Endothelial cell of umbilical vein (primary cell): ENCODE measurements at regions not wholly inside any gene's neighbourhood (a gene's known extent, or its start where the extent isn't known, plus 50 kb on each side); places are given as distances from the start of the nearest gene placed in this dataset.

Experiments used
- BruUV-seq: library from RNA; stranded (reverse); fragments of 400-500 nt; replicated peaks from 2 replicates; lab custom pipeline; 2021; lab: Mats Ljungman, UMichigan
- CTCF ChIA-PET: fragments of 300-600, 350-600 bp; sonication (Branson Sonifier 250); formaldehyde crosslinking; loops from one replicate; lab custom pipeline; 2021; ENCODE audit warnings: antibody characterized with exemption, inconsistent platforms; lab: Charles Lee
- POLR2A ChIA-PET: fragments of 300-600, 350-600 bp; sonication (Branson Sonifier 250); formaldehyde crosslinking; loops from one replicate; lab custom pipeline; 2021; ENCODE audit warnings: antibody characterized with exemption, inconsistent platforms; lab: Charles Lee
- DNase-seq: peaks from one replicate; pipeline ENCODE4 v3.0.0-alpha.2; 2011; ENCODE audit warnings: low read depth, low spot score
- FAIRE-seq: peaks from 2 replicates; lab custom pipeline; 2011; peaks lifted over from hg19 to GRCh38; lab: Jason Lieb, UNC
- H2AFZ ChIP-seq: 2 replicates; pipeline ENCODE4 v1.6.0; 2012; ENCODE audit warnings: low read depth, low read length, control low read depth, inconsistent platforms
- H3K27ac ChIP-seq: 2 replicates; pipeline ENCODE4 v1.5.1; 2011; ENCODE audit warnings: low read depth, mild to moderate bottlenecking, control low read depth, low read length, moderate library complexity; ENCODE audit not compliant: insufficient read depth
- H3K27me3 ChIP-seq, 2 experiments: 2 replicates each; pipeline versions ENCODE4 v1.6.0 to v1.6.1; 2011; ENCODE audit warnings: low read length in 2 of 2, mixed read lengths in 1 of 2; ENCODE audit not compliant: control insufficient read depth in 2 of 2, insufficient read depth in 2 of 2
- H3K36me3 ChIP-seq, 2 experiments: 2 replicates in 1 of 2; 3 replicates in 1 of 2; pipeline ENCODE4 v1.5.1; 2011; ENCODE audit warnings: low read length in 2 of 2, mild to moderate bottlenecking in 1 of 2, moderate library complexity in 1 of 2; ENCODE audit not compliant: control insufficient read depth in 2 of 2, insufficient read depth in 2 of 2; ENCODE audit errors: extremely low read depth in 1 of 2
- H3K4me1 ChIP-seq: 3 replicates; pipeline ENCODE4 v1.5.1; 2011; ENCODE audit warnings: mild to moderate bottlenecking, low read length; ENCODE audit not compliant: control insufficient read depth, insufficient read depth; ENCODE audit errors: extremely low read depth
- H3K4me2 ChIP-seq: 2 replicates; pipeline ENCODE4 v1.6.1; 2011; ENCODE audit warnings: low read length, control low read depth, mixed read lengths; ENCODE audit not compliant: insufficient read depth
- H3K4me3 ChIP-seq, 3 experiments: fragments of 200-600 bp in 1 of 3; sonication (generic), shearing (Covaris generic) in 1 of 3; replicated peaks in 1 of 3; 2 replicates each; pipeline ENCODE4 v1.5.1; 2011 to 2016; ENCODE audit warnings: control low read depth in 3 of 3, low read length in 3 of 3, mild to moderate bottlenecking in 2 of 3, inconsistent platforms in 1 of 3, low read depth in 1 of 3, moderate library complexity in 1 of 3; ENCODE audit not compliant: insufficient read depth in 1 of 3
- H3K79me2 ChIP-seq: 2 replicates; pipeline ENCODE4 v1.6.0; 2012; ENCODE audit warnings: low read length, inconsistent platforms; ENCODE audit not compliant: control insufficient read depth, insufficient read depth
- H3K9ac ChIP-seq: replicated peaks from 2 replicates; pipeline ENCODE3; 2011; ENCODE audit warnings: low read length, control low read depth; ENCODE audit not compliant: insufficient read depth; ENCODE audit errors: extremely low read depth
- H3K9me1 ChIP-seq: replicated peaks from 3 replicates; pipeline ENCODE4 v1.6.0; 2011; ENCODE audit warnings: mild to moderate bottlenecking, low read length; ENCODE audit not compliant: control insufficient read depth, insufficient read depth; ENCODE audit errors: extremely low read depth
- H3K9me3 ChIP-seq: replicated peaks from 2 replicates; pipeline ENCODE4 v1.5.1; 2012; ENCODE audit warnings: low read length, inconsistent platforms; ENCODE audit not compliant: control insufficient read depth, insufficient read depth
- H4K20me1 ChIP-seq: replicated peaks from 2 replicates; pipeline ENCODE3; 2011; ENCODE audit warnings: mild to moderate bottlenecking, low read length; ENCODE audit not compliant: control insufficient read depth, insufficient read depth; ENCODE audit errors: extremely low read depth
- EZH2 ChIP-seq: IDR thresholded peaks from 2 replicates; pipeline ENCODE4 v1.6.1; 2012; ENCODE audit warnings: borderline replicate concordance, low read depth, mild to moderate bottlenecking, moderate library complexity, low read length, inconsistent platforms; ENCODE audit not compliant: severe bottlenecking
- JUN ChIP-seq: IDR thresholded peaks from 2 replicates; pipeline ENCODE4 v1.6.1; 2011; ENCODE audit warnings: borderline replicate concordance, low read depth; ENCODE audit not compliant: insufficient read length, insufficient read depth
- POLR2A ChIP-seq: IDR thresholded peaks from 2 replicates; pipeline ENCODE4 v1.6.1; 2012; ENCODE audit warnings: low read depth, mild to moderate bottlenecking, control low read depth, low read length
- dilution Hi-C: fragments of 300-500 bp; cut with MboI; formaldehyde crosslinking; loops from one replicate; pipeline ENCODE4 v1.15.0; 2019; ENCODE audit warnings: low sequenced_read_pairs; ENCODE audit not compliant: extremely low pct_ligation_motif_present
- intact Hi-C: fragments of 100-400 bp; cut with micrococcal nuclease; formaldehyde crosslinking; loops from one replicate; pipeline ENCODE4 v1.10.0; 2022
- TF ChIP-seq, protein P1 (sequence below), 2 donors: IDR thresholded peaks; 1 replicate in 1 of 2; 2 replicates in 1 of 2; pipeline ENCODE4 v1.5.1; 2011; ENCODE audit warnings: low read length in 2 of 2, mild to moderate bottlenecking in 2 of 2, moderate library complexity in 2 of 2, control low read depth in 1 of 2, inconsistent platforms in 1 of 2, low read depth in 1 of 2; ENCODE audit not compliant: insufficient read depth in 1 of 2; ENCODE audit errors: extremely low read depth in 1 of 2
- TF ChIP-seq, protein P2 (sequence below): IDR thresholded peaks from 2 replicates; pipeline ENCODE4 v1.6.1; 2011; ENCODE audit not compliant: insufficient read depth, insufficient read length

- TF ChIP-seq POLR2A: no peak
- TF ChIP-seq, protein P1, sequence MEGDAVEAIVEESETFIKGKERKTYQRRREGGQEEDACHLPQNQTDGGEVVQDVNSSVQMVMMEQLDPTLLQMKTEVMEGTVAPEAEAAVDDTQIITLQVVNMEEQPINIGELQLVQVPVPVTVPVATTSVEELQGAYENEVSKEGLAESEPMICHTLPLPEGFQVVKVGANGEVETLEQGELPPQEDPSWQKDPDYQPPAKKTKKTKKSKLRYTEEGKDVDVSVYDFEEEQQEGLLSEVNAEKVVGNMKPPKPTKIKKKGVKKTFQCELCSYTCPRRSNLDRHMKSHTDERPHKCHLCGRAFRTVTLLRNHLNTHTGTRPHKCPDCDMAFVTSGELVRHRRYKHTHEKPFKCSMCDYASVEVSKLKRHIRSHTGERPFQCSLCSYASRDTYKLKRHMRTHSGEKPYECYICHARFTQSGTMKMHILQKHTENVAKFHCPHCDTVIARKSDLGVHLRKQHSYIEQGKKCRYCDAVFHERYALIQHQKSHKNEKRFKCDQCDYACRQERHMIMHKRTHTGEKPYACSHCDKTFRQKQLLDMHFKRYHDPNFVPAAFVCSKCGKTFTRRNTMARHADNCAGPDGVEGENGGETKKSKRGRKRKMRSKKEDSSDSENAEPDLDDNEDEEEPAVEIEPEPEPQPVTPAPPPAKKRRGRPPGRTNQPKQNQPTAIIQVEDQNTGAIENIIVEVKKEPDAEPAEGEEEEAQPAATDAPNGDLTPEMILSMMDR (IDR thresholded peaks at IDR 0.05; ENCODE audit: extremely low read depth in 1 of 2, insufficient read depth in 1 of 2, low read depth in 1 of 2, low read length in 2 of 2): no peak
- no peak for TF ChIP-seq JUN
- TF ChIP-seq EZH2: no peak
- TF ChIP-seq, protein P2, sequence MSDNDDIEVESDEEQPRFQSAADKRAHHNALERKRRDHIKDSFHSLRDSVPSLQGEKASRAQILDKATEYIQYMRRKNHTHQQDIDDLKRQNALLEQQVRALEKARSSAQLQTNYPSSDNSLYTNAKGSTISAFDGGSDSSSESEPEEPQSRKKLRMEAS: no peak
- Histone ChIP-seq H3K9ac (no peak overlapping the region), H3K9me3 (no peaks in the 10 kb centered on the region), H3K4me3 (no peak overlapping the region), H3K27me3 (no peaks in the 10 kb centered on the region), H3K9me1 (no peaks in the 10 kb centered on the region), H3K27ac (no peak overlapping the region), H3K79me2 (no peaks in the 10 kb centered on the region), H3K4me2 (no peak overlapping the region), H2AFZ (no peak overlapping the region), H3K4me1 (no peaks in the 10 kb centered on the region), H4K20me1 (no peaks in the 10 kb centered on the region), H3K36me3 (no peaks in the 10 kb centered on the region)
- dilution Hi-C loops: no loop called here
- ChIA-PET POLR2A (no interaction called here), CTCF (no interaction called here)
- BruUV-seq: no TSS peak
- intact Hi-C loops: no loop called here
- no peak for FAIRE-seq
- no peak for DNase-seq
Observed at GRCh38 chr3:140770977-140771667, 93.3 kb downstream of the TRIM42 start.
